GM12892 (cell line): ENCODE measurements at regions not wholly inside any gene's neighbourhood (a gene's known extent, or its start where the extent isn't known, plus 50 kb on each side); places are given as distances from the start of the nearest gene placed in this dataset.

ENCODE experiments used
- DNase-seq: peaks from one replicate; pipeline ENCODE4 v3.0.0; 2011; ENCODE audit not compliant: insufficient read length
- FAIRE-seq: peaks from 2 replicates; lab custom pipeline; 2011; peaks lifted over from hg19 to GRCh38; lab: Jason Lieb, UNC
- POLR2A ChIP-seq: IDR thresholded peaks from 2 replicates; pipeline ENCODE4 v1.6.1; 2011; ENCODE audit warnings: low read depth, low read length, control low read depth
- POLR2AphosphoS5 ChIP-seq: IDR thresholded peaks from 2 replicates; pipeline ENCODE4 v1.6.1; 2011; ENCODE audit warnings: low read depth, low read length, control low read depth
- TAF1 ChIP-seq: IDR thresholded peaks from 2 replicates; pipeline ENCODE4 v1.6.1; 2011; ENCODE audit warnings: low read depth, mild to moderate bottlenecking, control low read depth, low read length, borderline replicate concordance

- DNase-seq (no peak), FAIRE-seq (no peak)
- TF ChIP-seq POLR2AphosphoS5 (no peak), POLR2A (no peak), TAF1 (no peak)
Observed at GRCh38 chr6:135637701-135638100, 140.2 kb upstream of the AHI1 start.

GRCh38 chr6:135638108-135638507 is 140.6 kb upstream of the AHI1 start:
- no peak for FAIRE-seq
- TF ChIP-seq POLR2A (no peak), POLR2AphosphoS5 (no peak), TAF1 (no peak)
- no peak for DNase-seq

DNA sequence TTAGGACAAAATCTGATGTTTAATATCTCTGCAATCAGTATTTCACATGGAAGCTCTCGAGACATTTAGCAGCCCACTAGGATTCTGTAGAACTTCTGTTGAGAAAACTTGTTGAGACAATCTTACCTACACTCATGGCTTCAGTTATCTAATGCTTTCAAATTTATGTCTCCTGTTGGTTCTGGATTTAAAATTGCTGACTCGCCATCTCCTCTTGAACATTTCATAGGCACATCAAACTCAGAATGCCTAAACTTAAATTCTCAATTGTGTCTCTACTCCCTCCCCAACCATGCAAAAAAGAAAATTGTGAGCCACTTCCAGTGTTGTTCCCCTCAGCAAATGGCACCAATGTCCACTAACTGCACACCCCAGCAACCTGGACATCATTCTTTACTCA is 142.5 kb upstream of the AHI1 start:
- TF ChIP-seq POLR2AphosphoS5 (no peak), TAF1 (no peak), POLR2A (no peak)
- FAIRE-seq (no peak), DNase-seq (no peak)

- peak; percentile 71 for FAIRE-seq
- DNase-seq = no peak
- TF ChIP-seq POLR2A = no peak
- TF ChIP-seq TAF1 = no peak
- TF ChIP-seq POLR2AphosphoS5 = no peak
Observed at GRCh38 chr6:135640449-135641111, 143.0 kb upstream of the AHI1 start.

- TF ChIP-seq POLR2AphosphoS5 = no peak
- no peak for TF ChIP-seq POLR2A
- TF ChIP-seq TAF1 = no peak
- FAIRE-seq (no peak), DNase-seq (no peak)
Observed at GRCh38 chr6:135642912-135643311, 145.4 kb upstream of the AHI1 start.

DNA sequence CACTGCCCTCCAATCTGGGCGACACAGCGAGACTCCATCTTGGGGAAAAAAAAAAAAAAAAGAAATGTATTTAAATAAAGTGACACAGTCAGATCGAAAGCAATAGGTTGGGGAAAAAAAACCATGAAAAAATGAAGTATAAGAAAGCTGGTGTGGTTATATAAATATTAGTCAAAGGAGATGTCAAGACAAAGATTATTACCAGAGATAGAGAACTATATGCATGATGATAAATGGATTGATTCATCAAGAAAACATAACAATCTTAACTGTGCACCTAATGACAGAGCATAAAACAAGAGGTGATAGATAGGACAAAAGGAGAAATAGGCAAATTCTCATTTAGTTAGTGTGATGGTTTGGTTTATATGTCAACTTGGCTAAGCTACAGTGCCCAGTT is 146.9 kb upstream of the AHI1 start:
- TF ChIP-seq POLR2AphosphoS5 (no peak), POLR2A (no peak), TAF1 (no peak)
- FAIRE-seq = no peak
- DNase-seq = no peak

DNA sequence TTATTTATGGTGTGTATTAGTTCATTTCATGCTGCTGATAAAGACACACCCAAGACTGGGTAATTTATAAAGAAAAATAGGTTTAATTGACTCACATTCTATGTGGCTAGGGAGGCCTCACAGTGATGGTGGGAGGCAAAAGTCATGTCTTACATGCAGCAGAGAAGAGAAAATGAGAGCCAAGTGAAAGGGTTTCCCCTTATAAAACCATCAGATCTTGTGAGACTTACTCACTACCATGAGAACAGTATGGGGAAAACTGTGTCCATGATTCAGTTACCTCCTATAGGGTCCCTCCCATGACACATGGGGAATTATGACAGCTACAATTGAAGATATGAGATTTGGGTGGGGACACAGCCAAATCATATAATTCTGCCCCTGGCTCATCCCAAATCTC is 150.0 kb upstream of the AHI1 start:
- DNase-seq (no peak), FAIRE-seq (no peak)
- TF ChIP-seq POLR2AphosphoS5 (no peak), TAF1 (no peak), POLR2A (no peak)

- DNase-seq (no peak), FAIRE-seq (peak; percentile 38)
- TF ChIP-seq POLR2AphosphoS5 (no peak), TAF1 (no peak), POLR2A (no peak)
Observed at GRCh38 chr6:135651964-135652755, 154.6 kb upstream of the AHI1 start.

DNA sequence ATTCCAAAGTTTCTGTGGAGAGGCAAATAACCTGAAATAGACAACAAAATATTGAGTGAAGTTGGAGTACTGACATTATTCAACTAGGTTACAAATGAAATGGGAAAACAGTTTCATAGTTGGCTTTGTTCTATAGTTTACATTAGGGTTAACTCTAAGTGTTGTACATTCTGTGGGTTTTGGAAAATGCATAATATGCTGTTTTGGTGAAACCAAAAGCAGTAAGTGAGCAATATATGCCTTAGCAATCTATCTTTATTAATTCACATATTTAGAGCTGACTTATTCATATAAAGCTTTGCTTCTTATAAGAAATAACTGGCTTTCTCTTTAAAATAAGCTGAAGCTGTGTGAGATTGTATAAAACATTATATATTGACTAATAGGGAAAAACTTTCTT is 157.5 kb upstream of the AHI1 start:
- FAIRE-seq = no peak
- no peak for DNase-seq
- TF ChIP-seq POLR2A (no peak), TAF1 (no peak), POLR2AphosphoS5 (no peak)

DNA sequence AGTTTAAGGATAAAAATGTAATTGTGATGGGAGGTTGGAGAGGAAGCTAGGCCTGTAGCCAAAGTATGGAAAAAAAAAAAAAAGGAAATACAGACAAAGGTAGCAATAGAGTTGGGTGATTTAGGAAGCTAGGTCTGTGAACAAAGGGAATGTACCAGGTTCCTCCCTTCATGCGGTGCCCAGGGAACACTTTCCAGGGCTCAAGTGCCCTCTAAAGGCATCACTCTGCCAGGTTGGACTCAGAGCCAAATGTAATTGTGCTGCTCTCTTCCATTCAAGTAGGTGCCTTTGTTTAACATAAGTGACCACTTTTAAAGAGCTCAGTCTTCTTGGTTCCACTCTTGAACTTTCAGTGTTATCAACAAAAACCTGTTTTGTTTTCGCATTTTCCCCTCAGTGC is 159.7 kb upstream of the AHI1 start:
- no peak for TF ChIP-seq TAF1
- FAIRE-seq (no peak), DNase-seq (no peak)

- TF ChIP-seq TAF1 (no peak), POLR2AphosphoS5 (no peak), POLR2A (no peak)
Observed at GRCh38 chr6:135658481-135658880, 160.9 kb upstream of the AHI1 start.

GRCh38 chr6:135658916-135659315 is 161.4 kb upstream of the AHI1 start:
- FAIRE-seq (no peak), DNase-seq (no peak)
- TF ChIP-seq POLR2A (no peak), POLR2AphosphoS5 (no peak), TAF1 (no peak)

More at GRCh38 chr6:135658481-135658880, 160.9 kb upstream of the AHI1 start:
- FAIRE-seq (no peak), DNase-seq (no peak)

- FAIRE-seq (no peak), DNase-seq (no peak)
- TF ChIP-seq POLR2AphosphoS5 = no peak
- TF ChIP-seq POLR2A = no peak
- no peak for TF ChIP-seq TAF1
Observed at GRCh38 chr6:135664527-135664926, 167.0 kb upstream of the AHI1 start.

DNA sequence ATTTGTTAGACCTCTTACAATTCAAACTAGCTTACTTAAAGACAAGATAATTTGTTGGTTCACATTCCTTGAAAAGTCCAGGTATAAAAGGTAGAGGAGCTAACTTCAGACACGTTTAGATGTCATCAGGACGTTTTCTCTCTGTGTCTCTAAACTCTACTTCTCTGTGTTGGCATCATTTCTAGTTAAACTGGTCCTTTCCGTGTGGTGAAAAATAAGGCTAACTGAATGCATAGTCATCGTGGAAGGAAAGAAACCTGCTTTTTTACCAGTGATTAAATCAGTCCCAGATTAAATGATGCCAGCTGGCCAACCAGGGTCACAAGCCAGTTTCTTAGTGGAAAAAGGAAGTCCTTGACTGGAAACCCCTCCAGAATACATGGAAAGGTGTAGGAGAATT is 168.4 kb upstream of the AHI1 start:
- DNase-seq = no peak
- FAIRE-seq = no peak
- TF ChIP-seq POLR2A = no peak
- TF ChIP-seq POLR2AphosphoS5 = no peak
- TF ChIP-seq TAF1 = no peak
